GM12878 (cell line): ENCODE measurements at regions not wholly inside any gene's neighbourhood (a gene's known extent, or its start where the extent isn't known, plus 50 kb on each side); places are given as distances from the start of the nearest gene placed in this dataset.

Experiments used
- ESRRA ChIP-seq: IDR thresholded peaks from 2 replicates; pipeline ENCODE4 v1.6.1; 2012; ENCODE audit warnings: mild to moderate bottlenecking, low read length, improper control_type of control experiment
- EZH2 ChIP-seq: IDR thresholded peaks from 2 replicates; pipeline ENCODE4 v1.6.1; 2012; ENCODE audit warnings: low read depth, mild to moderate bottlenecking, control low read depth, inconsistent platforms, low read length, borderline replicate concordance; ENCODE audit not compliant: control insufficient read depth
- SKIL ChIP-seq: fragments of 450-650 bp; IDR thresholded peaks from 2 replicates; pipeline ENCODE4 v1.6.1; 2017; ENCODE audit warnings: mild to moderate bottlenecking, low read depth, inconsistent platforms; ENCODE audit not compliant: poor library complexity, severe bottlenecking
- TF ChIP-seq, protein P1 (sequence below): IDR thresholded peaks from 2 replicates; pipeline ENCODE4 v1.6.1; 2012; ENCODE audit warnings: mild to moderate bottlenecking, low read depth, low read length

- TF ChIP-seq EZH2: no peak
- no peak for TF ChIP-seq ESRRA
- TF ChIP-seq, protein P1, sequence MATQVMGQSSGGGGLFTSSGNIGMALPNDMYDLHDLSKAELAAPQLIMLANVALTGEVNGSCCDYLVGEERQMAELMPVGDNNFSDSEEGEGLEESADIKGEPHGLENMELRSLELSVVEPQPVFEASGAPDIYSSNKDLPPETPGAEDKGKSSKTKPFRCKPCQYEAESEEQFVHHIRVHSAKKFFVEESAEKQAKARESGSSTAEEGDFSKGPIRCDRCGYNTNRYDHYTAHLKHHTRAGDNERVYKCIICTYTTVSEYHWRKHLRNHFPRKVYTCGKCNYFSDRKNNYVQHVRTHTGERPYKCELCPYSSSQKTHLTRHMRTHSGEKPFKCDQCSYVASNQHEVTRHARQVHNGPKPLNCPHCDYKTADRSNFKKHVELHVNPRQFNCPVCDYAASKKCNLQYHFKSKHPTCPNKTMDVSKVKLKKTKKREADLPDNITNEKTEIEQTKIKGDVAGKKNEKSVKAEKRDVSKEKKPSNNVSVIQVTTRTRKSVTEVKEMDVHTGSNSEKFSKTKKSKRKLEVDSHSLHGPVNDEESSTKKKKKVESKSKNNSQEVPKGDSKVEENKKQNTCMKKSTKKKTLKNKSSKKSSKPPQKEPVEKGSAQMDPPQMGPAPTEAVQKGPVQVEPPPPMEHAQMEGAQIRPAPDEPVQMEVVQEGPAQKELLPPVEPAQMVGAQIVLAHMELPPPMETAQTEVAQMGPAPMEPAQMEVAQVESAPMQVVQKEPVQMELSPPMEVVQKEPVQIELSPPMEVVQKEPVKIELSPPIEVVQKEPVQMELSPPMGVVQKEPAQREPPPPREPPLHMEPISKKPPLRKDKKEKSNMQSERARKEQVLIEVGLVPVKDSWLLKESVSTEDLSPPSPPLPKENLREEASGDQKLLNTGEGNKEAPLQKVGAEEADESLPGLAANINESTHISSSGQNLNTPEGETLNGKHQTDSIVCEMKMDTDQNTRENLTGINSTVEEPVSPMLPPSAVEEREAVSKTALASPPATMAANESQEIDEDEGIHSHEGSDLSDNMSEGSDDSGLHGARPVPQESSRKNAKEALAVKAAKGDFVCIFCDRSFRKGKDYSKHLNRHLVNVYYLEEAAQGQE: no peak
- no peak for TF ChIP-seq SKIL
Observed at GRCh38 chr6:119547024-119547423, 197.5 kb upstream of the MAN1A1 start.
